BJ (cell line): ENCODE measurements at regions not wholly inside any gene's neighbourhood (a gene's known extent, or its start where the extent isn't known, plus 50 kb on each side); places are given as distances from the start of the nearest gene placed in this dataset.
"Not testable (repeated sequence)": the region's sequence is repeated elsewhere in the genome, so short reads cannot be mapped to it uniquely, and the experiment has no call there.

Source experiments
- CTCF ChIA-PET: fragments of 350-600 bp; formaldehyde crosslinking; extraction: SDS; loops from one replicate; lab custom pipeline; 2021; ENCODE audit warnings: antibody characterized with exemption, inconsistent platforms; lab: Yijun Ruan, JAX
- POLR2A ChIA-PET: fragments of 300-600 bp; sonication (Branson Sonifier 250); formaldehyde crosslinking; extraction: SDS; loops from one replicate; lab custom pipeline; 2021; ENCODE audit warnings: antibody characterized with exemption; lab: Charles Lee
- DNase-seq: peaks from one replicate; pipeline ENCODE4 v3.0.0-alpha.2; 2011; ENCODE audit warnings: low read depth
- H3K27me3 ChIP-seq: 2 replicates; pipeline ENCODE4 v1.6.0; 2011; ENCODE audit warnings: low read length; ENCODE audit not compliant: control insufficient read depth, insufficient read depth
- H3K36me3 ChIP-seq: 2 replicates; pipeline ENCODE4 v1.5.1; 2011; ENCODE audit warnings: low read length; ENCODE audit not compliant: control insufficient read depth, insufficient read depth
- H3K4me3 ChIP-seq: 2 replicates; pipeline ENCODE4 v1.5.1; 2011; ENCODE audit warnings: low read depth, mild to moderate bottlenecking, control low read depth, low read length
- TF ChIP-seq, protein P1 (sequence below): IDR thresholded peaks from 2 replicates; pipeline ENCODE4 v1.5.1; 2011; ENCODE audit warnings: low read depth, mild to moderate bottlenecking, control low read depth, inconsistent platforms, low read length, moderate library complexity; ENCODE audit not compliant: insufficient read depth

DNA sequence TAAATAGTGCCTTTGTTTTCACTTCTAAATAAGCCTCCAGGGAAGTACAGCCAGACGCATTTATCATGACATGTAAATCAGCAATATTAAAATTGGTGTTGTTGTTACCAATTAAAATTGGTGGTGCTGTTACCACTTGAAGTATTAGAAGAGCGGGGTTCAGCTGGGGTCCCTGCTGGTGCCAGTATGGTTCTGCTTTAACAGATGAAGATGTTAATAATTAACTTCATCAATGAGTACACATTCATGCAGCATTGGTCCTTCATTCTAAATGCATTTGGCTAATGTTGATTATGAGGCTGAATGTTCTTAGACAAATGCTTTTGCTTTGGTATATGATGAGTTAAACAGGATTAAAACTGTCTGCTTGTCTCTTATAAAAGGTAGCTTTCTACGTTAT lies 67.6 kb upstream of the TMC1 start:
- DNase-seq = no peak
- H3K36me3 ChIP-seq = no peaks in the 10 kb centered on the region
- TF ChIP-seq, protein P1, sequence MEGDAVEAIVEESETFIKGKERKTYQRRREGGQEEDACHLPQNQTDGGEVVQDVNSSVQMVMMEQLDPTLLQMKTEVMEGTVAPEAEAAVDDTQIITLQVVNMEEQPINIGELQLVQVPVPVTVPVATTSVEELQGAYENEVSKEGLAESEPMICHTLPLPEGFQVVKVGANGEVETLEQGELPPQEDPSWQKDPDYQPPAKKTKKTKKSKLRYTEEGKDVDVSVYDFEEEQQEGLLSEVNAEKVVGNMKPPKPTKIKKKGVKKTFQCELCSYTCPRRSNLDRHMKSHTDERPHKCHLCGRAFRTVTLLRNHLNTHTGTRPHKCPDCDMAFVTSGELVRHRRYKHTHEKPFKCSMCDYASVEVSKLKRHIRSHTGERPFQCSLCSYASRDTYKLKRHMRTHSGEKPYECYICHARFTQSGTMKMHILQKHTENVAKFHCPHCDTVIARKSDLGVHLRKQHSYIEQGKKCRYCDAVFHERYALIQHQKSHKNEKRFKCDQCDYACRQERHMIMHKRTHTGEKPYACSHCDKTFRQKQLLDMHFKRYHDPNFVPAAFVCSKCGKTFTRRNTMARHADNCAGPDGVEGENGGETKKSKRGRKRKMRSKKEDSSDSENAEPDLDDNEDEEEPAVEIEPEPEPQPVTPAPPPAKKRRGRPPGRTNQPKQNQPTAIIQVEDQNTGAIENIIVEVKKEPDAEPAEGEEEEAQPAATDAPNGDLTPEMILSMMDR = no peak
- H3K4me3 ChIP-seq = no peak overlapping the region
- ChIA-PET POLR2A (no interaction called here), CTCF (no interaction called here)
- H3K27me3 ChIP-seq = no peaks in the 10 kb centered on the region

DNA sequence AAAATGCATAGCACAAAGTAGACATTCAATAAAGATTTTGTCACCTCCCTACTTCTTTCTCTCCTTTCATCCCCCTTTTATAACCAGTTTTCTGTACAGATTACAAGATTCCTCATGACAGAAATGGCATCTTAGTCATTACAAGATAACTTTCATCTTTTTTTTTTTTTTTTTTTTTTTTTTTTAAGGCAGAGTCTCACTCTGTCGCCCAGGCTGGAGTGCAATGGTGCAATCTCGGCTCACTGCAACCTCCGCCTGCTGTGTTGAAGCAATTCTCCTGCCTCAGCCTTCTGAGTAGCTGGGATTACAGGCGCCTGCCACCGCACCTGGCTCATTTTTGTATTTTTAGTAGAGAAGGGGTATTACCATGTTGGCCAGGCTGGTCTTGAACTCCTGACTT lies 75.2 kb upstream of the TMC1 start:
- H3K36me3 ChIP-seq, POLR2A ChIA-PET, H3K27me3 ChIP-seq, H3K4me3 ChIP-seq, DNase-seq: not testable (repeated sequence)
- CTCF ChIA-PET = interaction anchor here (0.7 kb wide), 1 partner anchor 19 kb away, joined by 3 read pairs; no protein-coding TSS in a partner anchor

DNA sequence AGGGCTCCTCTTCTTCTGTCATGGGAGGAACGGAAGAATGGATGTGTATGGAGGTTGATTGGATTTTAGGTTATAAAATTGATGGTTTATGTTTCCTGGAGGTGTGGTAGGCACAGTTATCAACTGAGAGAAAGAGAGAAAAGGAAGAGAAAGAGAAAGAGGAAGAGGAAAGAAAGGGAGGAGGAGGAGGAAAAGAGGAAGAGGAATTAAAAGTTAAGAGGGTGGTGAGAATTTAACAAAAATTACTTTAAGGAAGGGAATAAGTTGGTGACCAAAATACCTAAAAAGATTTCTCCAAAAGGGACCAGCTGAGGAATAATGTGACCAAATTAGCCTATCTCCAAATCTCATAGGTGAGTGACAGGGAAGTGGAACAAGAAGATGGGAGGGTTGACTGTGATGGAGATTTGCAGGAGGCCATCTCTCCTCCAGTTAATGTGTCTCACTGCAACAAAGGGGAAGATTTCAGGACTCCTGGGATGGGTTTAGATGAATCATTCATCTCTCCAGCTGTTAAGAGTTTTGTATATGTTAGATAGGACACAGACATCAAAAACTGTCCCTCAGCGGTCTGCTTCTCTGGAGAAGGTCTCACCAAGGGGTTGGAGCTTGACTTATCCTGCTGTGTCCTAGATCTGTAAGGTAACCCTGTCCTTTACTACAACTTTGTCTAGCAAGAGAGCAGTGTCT lies 76.0 kb upstream of the TMC1 start:
- TF ChIP-seq, protein P1 = no peak
- Histone ChIP-seq H3K27me3 (no peaks in the 10 kb centered on the region), H3K36me3 (no peaks in the 10 kb centered on the region), H3K4me3 (no peak overlapping the region)
- ChIA-PET CTCF (interaction anchor here (0.7 kb wide), 1 partner anchor 20 kb away, joined by 3 read pairs; no protein-coding TSS in a partner anchor), POLR2A (no interaction called here)
- DNase-seq = no peak

DNA sequence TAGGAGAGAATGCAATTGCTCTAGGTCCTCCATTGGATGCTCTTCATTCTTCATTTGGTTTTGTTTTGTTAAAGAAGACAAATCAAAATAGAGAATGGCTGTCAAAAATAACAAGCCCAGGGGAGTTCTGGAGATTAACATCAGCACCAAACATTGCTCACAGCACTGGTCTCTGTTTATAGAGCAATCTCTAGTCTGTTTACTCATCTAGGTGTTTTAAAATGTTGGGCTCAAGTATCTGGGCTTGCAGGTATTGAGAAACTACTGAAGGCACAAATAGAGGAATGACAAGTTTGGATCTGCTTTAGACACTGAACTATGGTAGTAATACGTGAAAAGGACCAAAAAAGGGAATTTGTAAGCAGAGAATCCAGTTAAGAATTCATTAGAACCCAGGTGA lies 77.0 kb upstream of the TMC1 start:
- DNase-seq = no peak
- ChIA-PET CTCF (interaction anchor here (0.7 kb wide), 1 partner anchor 10 kb away, joined by 4 read pairs; no protein-coding TSS in a partner anchor), POLR2A (no interaction called here)
- Histone ChIP-seq H3K36me3 (no peaks in the 10 kb centered on the region), H3K27me3 (no peaks in the 10 kb centered on the region), H3K4me3 (no peak overlapping the region)
- TF ChIP-seq, protein P1 = no peak

GRCh38 chr9:72443855-72444254 lies 77.6 kb upstream of the TMC1 start:
- Histone ChIP-seq H3K36me3 (no peaks in the 10 kb centered on the region), H3K4me3 (no peak overlapping the region), H3K27me3 (no peaks in the 10 kb centered on the region)
- no peak for DNase-seq
- TF ChIP-seq, protein P1 = no peak
- CTCF ChIA-PET = interaction anchor here (0.7 to 1.3 kb wide), 3 partner anchors 10 to 33 kb away, joined by 3 to 4 read pairs (median 4); no protein-coding TSS in a partner anchor
- POLR2A ChIA-PET = interaction anchor here (0.7 kb wide), 1 partner anchor 146 kb away, joined by 5 read pairs; no protein-coding TSS in a partner anchor
